ENCODE measurements at regions not wholly inside any gene's neighbourhood (a gene's known extent, or its start where the extent isn't known, plus 50 kb on each side); places are given as distances from the start of the nearest gene placed in this dataset.

DNA sequence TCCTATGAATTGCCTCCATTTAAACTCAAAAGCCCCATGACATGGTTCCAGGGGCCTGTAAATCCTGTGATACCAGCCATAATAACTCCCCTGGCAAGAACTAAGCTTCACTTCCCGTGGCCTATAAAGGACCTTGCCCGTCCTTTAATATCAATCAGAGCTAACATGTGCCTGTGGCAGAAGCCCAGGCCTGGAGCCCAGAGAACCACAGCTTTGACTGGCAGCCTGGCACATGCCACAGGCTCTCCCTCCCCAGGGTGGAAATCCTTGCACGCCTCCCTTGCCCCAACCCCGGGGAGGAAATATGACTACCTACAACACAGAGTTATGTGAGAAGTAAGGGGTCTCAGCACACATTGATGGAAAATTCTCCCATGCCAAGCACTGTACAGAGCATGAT, 287.4 kb downstream of the RAB28 start:
- H3K9me3 ChIP-seq (ENCODE audit: control extremely low read depth in 1 of 5, control insufficient read depth in 4 of 5, insufficient read depth in 2 of 5, low read depth in 1 of 5, low read length in 4 of 5): peaks cover 0 to 4% (median 1%) of the 10 kb centered on the region in 5 experiments
- POLR2A ChIA-PET: no interaction called here
- CTCF ChIA-PET: interaction anchor here (0.6 kb wide), 1 partner anchor 1487 kb away, joined by 3 read pairs; no protein-coding TSS in a partner anchor
- no peak overlapping the region for H3K27ac ChIP-seq (ENCODE audit: insufficient read depth in 1 of 2, low read depth in 1 of 2, low read length in 2 of 2, poor library complexity in 1 of 2, severe bottlenecking in 2 of 2)
- 100% methylated on average over 3 of the region's 4 CpGs for WGBS (ENCODE audit: insufficient coverage)
- no peaks in the 10 kb centered on the region for H3K27me3 ChIP-seq (replicated peaks in 2 of 5; ENCODE audit: control insufficient read depth in 4 of 5, insufficient read depth in 5 of 5, low read length in 4 of 5)
- no peaks in the 10 kb centered on the region for H3K36me3 ChIP-seq (ENCODE audit: control insufficient read depth in 4 of 4, insufficient read depth in 4 of 4, low read length in 3 of 4)
- no peak for DNase-seq
- no peak overlapping the region for H3K4me3 ChIP-seq (ENCODE audit: control insufficient read depth in 1 of 7, extremely low read depth in 1 of 7, insufficient read depth in 4 of 7, low read depth in 2 of 7, low read length in 6 of 7)
- H3K4me1 ChIP-seq (ENCODE audit: control extremely low read depth in 1 of 4, control insufficient read depth in 4 of 4, insufficient read depth in 4 of 4, low read length in 3 of 4): no peaks in the 10 kb centered on the region

- ChIA-PET CTCF (no interaction called here), POLR2A (no interaction called here)
- no peaks in the 10 kb centered on the region for H3K36me3 ChIP-seq (ENCODE audit: control insufficient read depth in 4 of 4, insufficient read depth in 4 of 4, low read length in 3 of 4)
- H3K27me3 ChIP-seq (replicated peaks in 2 of 5; ENCODE audit: control insufficient read depth in 4 of 5, insufficient read depth in 5 of 5, low read length in 4 of 5): no peaks in the 10 kb centered on the region
- H3K4me3 ChIP-seq (ENCODE audit: control insufficient read depth in 1 of 7, extremely low read depth in 1 of 7, insufficient read depth in 4 of 7, low read depth in 2 of 7, low read length in 6 of 7): no peak overlapping the region
- no peak overlapping the region for H3K27ac ChIP-seq (ENCODE audit: insufficient read depth in 1 of 2, low read depth in 1 of 2, low read length in 2 of 2, poor library complexity in 1 of 2, severe bottlenecking in 2 of 2)
- peaks cover 0 to 4% (median 1%) of the 10 kb centered on the region in 5 experiments for H3K9me3 ChIP-seq (ENCODE audit: control extremely low read depth in 1 of 5, control insufficient read depth in 4 of 5, insufficient read depth in 2 of 5, low read depth in 1 of 5, low read length in 4 of 5)
- DNase-seq: no peak
- H3K4me1 ChIP-seq (ENCODE audit: control extremely low read depth in 1 of 4, control insufficient read depth in 4 of 4, insufficient read depth in 4 of 4, low read length in 3 of 4): no peaks in the 10 kb centered on the region
- 97% methylated on average over 5 of the region's 7 CpGs for WGBS (ENCODE audit: insufficient coverage)
These were observed 290.5 kb downstream of the RAB28 start for GRCh38 chr4:13193662-13194061.

GRCh38 chr4:13190093-13190721, 293.9 kb downstream of the RAB28 start:
- Histone ChIP-seq H3K4me1 (ENCODE audit: control extremely low read depth in 1 of 4, control insufficient read depth in 4 of 4, insufficient read depth in 4 of 4, low read length in 3 of 4) (no peaks in the 10 kb centered on the region), H3K4me3 (ENCODE audit: control insufficient read depth in 1 of 7, extremely low read depth in 1 of 7, insufficient read depth in 4 of 7, low read depth in 2 of 7, low read length in 6 of 7) (no peak overlapping the region), H3K9me3 (ENCODE audit: control extremely low read depth in 1 of 5, control insufficient read depth in 4 of 5, insufficient read depth in 2 of 5, low read depth in 1 of 5, low read length in 4 of 5) (peaks cover 0 to 4% (median 0%) of the 10 kb centered on the region in 5 experiments), H3K27ac (ENCODE audit: insufficient read depth in 1 of 2, low read depth in 1 of 2, low read length in 2 of 2, poor library complexity in 1 of 2, severe bottlenecking in 2 of 2) (no peak overlapping the region), H3K27me3 (replicated peaks in 2 of 5; ENCODE audit: control insufficient read depth in 4 of 5, insufficient read depth in 5 of 5, low read length in 4 of 5) (no peaks in the 10 kb centered on the region), H3K36me3 (ENCODE audit: control insufficient read depth in 4 of 4, insufficient read depth in 4 of 4, low read length in 3 of 4) (no peaks in the 10 kb centered on the region)
- CTCF ChIA-PET: interaction anchor here (0.6 kb wide), 1 partner anchor 234 kb away, joined by 3 read pairs; no protein-coding TSS in a partner anchor
- POLR2A ChIA-PET: no interaction called here
- 100% methylated on average over 3 of the region's 6 CpGs for WGBS (ENCODE audit: insufficient coverage)
- no peak for DNase-seq

DNA sequence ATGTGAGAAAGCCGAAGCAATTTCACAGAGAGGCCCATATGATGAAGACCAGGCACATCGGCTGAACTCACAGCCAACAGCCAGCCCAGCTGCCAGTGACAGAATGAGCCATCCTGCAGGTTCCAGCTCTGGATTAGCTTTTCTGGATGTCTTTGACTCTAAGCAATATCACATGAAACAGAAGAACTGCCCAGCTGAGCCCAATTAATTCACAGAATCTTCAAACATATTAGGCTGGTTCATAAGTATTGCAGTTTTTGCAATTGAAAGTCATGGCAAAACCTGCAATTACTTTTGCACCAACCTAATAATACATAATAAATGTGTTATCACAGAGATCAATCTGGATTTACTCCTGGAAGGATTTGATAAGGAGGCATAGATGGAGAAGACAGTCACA, 299.9 kb downstream of the RAB28 start:
- ChIA-PET POLR2A (no interaction called here), CTCF (no interaction called here)
- DNase-seq: no peak
- no peaks in the 10 kb centered on the region for H3K4me1 ChIP-seq (ENCODE audit: control extremely low read depth in 1 of 4, control insufficient read depth in 4 of 4, insufficient read depth in 4 of 4, low read length in 3 of 4)
- no peaks in the 10 kb centered on the region for H3K27me3 ChIP-seq (replicated peaks in 2 of 5; ENCODE audit: control insufficient read depth in 4 of 5, insufficient read depth in 5 of 5, low read length in 4 of 5)
- no peaks in the 10 kb centered on the region for H3K36me3 ChIP-seq (ENCODE audit: control insufficient read depth in 4 of 4, insufficient read depth in 4 of 4, low read length in 3 of 4)
- peaks cover 0 to 1% (median 0%) of the 10 kb centered on the region in 5 experiments for H3K9me3 ChIP-seq (ENCODE audit: control extremely low read depth in 1 of 5, control insufficient read depth in 4 of 5, insufficient read depth in 2 of 5, low read depth in 1 of 5, low read length in 4 of 5)
- 95% methylated on average over 2 of the region's 2 CpGs for WGBS (ENCODE audit: insufficient coverage)
- no peak overlapping the region for H3K27ac ChIP-seq (ENCODE audit: insufficient read depth in 1 of 2, low read depth in 1 of 2, low read length in 2 of 2, poor library complexity in 1 of 2, severe bottlenecking in 2 of 2)
- no peak overlapping the region for H3K4me3 ChIP-seq (ENCODE audit: control insufficient read depth in 1 of 7, extremely low read depth in 1 of 7, insufficient read depth in 4 of 7, low read depth in 2 of 7, low read length in 6 of 7)

DNA sequence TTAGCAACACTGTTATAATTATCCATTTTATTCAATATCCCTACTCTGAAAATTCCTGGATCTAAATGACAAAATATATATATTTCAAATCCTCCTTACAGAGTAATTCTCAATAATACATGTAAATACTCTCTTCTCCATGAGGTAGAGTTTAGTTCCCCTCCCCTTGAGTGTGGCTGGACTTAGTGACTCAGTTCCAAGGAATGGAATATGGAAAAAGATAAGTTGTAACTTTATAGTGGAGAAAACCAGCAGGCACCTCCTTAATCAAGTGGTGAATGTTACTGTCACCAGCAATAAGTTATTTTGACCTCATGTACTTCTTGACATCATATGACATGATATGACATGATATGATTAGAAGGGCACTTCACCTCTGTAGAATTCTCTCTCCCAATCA, 302.0 kb downstream of the RAB28 start:
- ChIA-PET CTCF (no interaction called here), POLR2A (no interaction called here)
- Histone ChIP-seq H3K4me3 (ENCODE audit: control insufficient read depth in 1 of 7, extremely low read depth in 1 of 7, insufficient read depth in 4 of 7, low read depth in 2 of 7, low read length in 6 of 7) (no peak overlapping the region), H3K4me1 (ENCODE audit: control extremely low read depth in 1 of 4, control insufficient read depth in 4 of 4, insufficient read depth in 4 of 4, low read length in 3 of 4) (no peaks in the 10 kb centered on the region), H3K27me3 (replicated peaks in 2 of 5; ENCODE audit: control insufficient read depth in 4 of 5, insufficient read depth in 5 of 5, low read length in 4 of 5) (no peaks in the 10 kb centered on the region), H3K9me3 (ENCODE audit: control extremely low read depth in 1 of 5, control insufficient read depth in 4 of 5, insufficient read depth in 2 of 5, low read depth in 1 of 5, low read length in 4 of 5) (peaks cover 0 to 1% (median 0%) of the 10 kb centered on the region in 5 experiments), H3K27ac (ENCODE audit: insufficient read depth in 1 of 2, low read depth in 1 of 2, low read length in 2 of 2, poor library complexity in 1 of 2, severe bottlenecking in 2 of 2) (no peak overlapping the region), H3K36me3 (ENCODE audit: control insufficient read depth in 4 of 4, insufficient read depth in 4 of 4, low read length in 3 of 4) (no peaks in the 10 kb centered on the region)
- DNase-seq: no peak

GRCh38 chr4:13181681-13182080, 302.5 kb downstream of the RAB28 start:
- WGBS (ENCODE audit: insufficient coverage): no CpG with 5 or more reads among the region's 4 CpGs
- H3K9me3 ChIP-seq (ENCODE audit: control extremely low read depth in 1 of 5, control insufficient read depth in 4 of 5, insufficient read depth in 2 of 5, low read depth in 1 of 5, low read length in 4 of 5): peaks cover 0 to 1% (median 0%) of the 10 kb centered on the region in 5 experiments
- no peak overlapping the region for H3K4me3 ChIP-seq (ENCODE audit: control insufficient read depth in 1 of 7, extremely low read depth in 1 of 7, insufficient read depth in 4 of 7, low read depth in 2 of 7, low read length in 6 of 7)
- no peak for DNase-seq
- H3K27ac ChIP-seq (ENCODE audit: insufficient read depth in 1 of 2, low read depth in 1 of 2, low read length in 2 of 2, poor library complexity in 1 of 2, severe bottlenecking in 2 of 2): no peak overlapping the region
- POLR2A ChIA-PET: no interaction called here
- CTCF ChIA-PET: no interaction called here
- H3K4me1 ChIP-seq (ENCODE audit: control extremely low read depth in 1 of 4, control insufficient read depth in 4 of 4, insufficient read depth in 4 of 4, low read length in 3 of 4): no peaks in the 10 kb centered on the region
- H3K36me3 ChIP-seq (ENCODE audit: control insufficient read depth in 4 of 4, insufficient read depth in 4 of 4, low read length in 3 of 4): no peaks in the 10 kb centered on the region
- H3K27me3 ChIP-seq (replicated peaks in 2 of 5; ENCODE audit: control insufficient read depth in 4 of 5, insufficient read depth in 5 of 5, low read length in 4 of 5): no peaks in the 10 kb centered on the region

GRCh38 chr4:13180701-13181100, 303.4 kb downstream of the RAB28 start:
- CTCF ChIA-PET: no interaction called here
- no peak for DNase-seq
- POLR2A ChIA-PET: no interaction called here

More at GRCh38 chr4:13180701-13181100, 303.4 kb downstream of the RAB28 start:
- Histone ChIP-seq H3K4me1 (ENCODE audit: control extremely low read depth in 1 of 4, control insufficient read depth in 4 of 4, insufficient read depth in 4 of 4, low read length in 3 of 4) (no peaks in the 10 kb centered on the region), H3K27me3 (replicated peaks in 2 of 5; ENCODE audit: control insufficient read depth in 4 of 5, insufficient read depth in 5 of 5, low read length in 4 of 5) (no peaks in the 10 kb centered on the region), H3K4me3 (ENCODE audit: control insufficient read depth in 1 of 7, extremely low read depth in 1 of 7, insufficient read depth in 4 of 7, low read depth in 2 of 7, low read length in 6 of 7) (no peak overlapping the region), H3K36me3 (ENCODE audit: control insufficient read depth in 4 of 4, insufficient read depth in 4 of 4, low read length in 3 of 4) (no peaks in the 10 kb centered on the region), H3K9me3 (ENCODE audit: control extremely low read depth in 1 of 5, control insufficient read depth in 4 of 5, insufficient read depth in 2 of 5, low read depth in 1 of 5, low read length in 4 of 5) (peaks cover 0 to 1% (median 0%) of the 10 kb centered on the region in 5 experiments), H3K27ac (ENCODE audit: insufficient read depth in 1 of 2, low read depth in 1 of 2, low read length in 2 of 2, poor library complexity in 1 of 2, severe bottlenecking in 2 of 2) (no peak overlapping the region)
